ENCODE measurements at regions not wholly inside any gene's neighbourhood (a gene's known extent, or its start where the extent isn't known, plus 50 kb on each side); places are given as distances from the start of the nearest gene placed in this dataset.

- TF ChIP-seq ZNF384 (IDR thresholded peaks at IDR 0.05) (no peak), FOXK2 (IDR thresholded peaks at IDR 0.05) (no peak), SUZ12 (IDR thresholded peaks at IDR 0.05) (no peak)
Measured at GRCh38 chr3:3560591-3561311, 238.5 kb upstream of the LRRN1 start.
